ENCODE measurements at regions not wholly inside any gene's neighbourhood (a gene's known extent, or its start where the extent isn't known, plus 50 kb on each side); places are given as distances from the start of the nearest gene placed in this dataset.
"Not testable (repeated sequence)": the region's sequence is repeated elsewhere in the genome, so short reads cannot be mapped to it uniquely, and the experiment has no call there.

DNA sequence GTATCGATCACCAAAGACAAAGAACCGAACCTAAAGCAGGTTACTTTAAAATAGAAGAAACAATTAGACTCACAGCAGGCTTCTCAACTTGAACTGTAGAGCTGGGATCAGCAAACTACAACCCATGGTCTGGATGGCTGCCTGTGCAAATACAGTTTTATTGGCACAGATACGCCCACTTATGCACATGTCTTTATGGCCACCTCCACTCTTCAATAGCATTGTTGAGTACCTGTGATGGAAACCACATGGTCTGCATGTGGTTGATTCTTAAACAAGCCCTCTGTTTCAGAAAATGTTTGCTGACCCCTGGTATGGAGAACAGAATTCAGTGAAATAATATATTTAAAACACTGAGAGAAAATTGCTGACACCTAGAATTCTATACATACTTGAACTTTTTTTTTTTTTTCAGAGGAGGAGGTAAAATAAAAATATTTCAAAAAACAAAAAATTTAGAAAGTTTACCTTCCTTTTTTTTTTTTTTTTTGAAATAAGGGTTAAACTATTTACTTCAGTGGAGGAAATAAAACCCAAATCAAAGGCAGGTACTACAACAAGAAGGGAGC, 263.8 kb upstream of the ATP10A start:
- H3K36me3 Mint-ChIP-seq, result no peaks in the 10 kb centered on the region
- ChIA-PET CTCF (no interaction called here), POLR2A (no interaction called here)
- DNase-seq, result no peak
- no peaks in the 10 kb centered on the region for H3K4me1 Mint-ChIP-seq (ENCODE audit: low read depth)
- H3K4me3 Mint-ChIP-seq, result no peak overlapping the region
- peaks cover 12% of the 10 kb centered on the region for H3K27me3 Mint-ChIP-seq
- H3K9me3 Mint-ChIP-seq, result no peaks in the 10 kb centered on the region
- intact Hi-C loops (cut with micrococcal nuclease), result no loop called here
- H3K27ac Mint-ChIP-seq, result no peak overlapping the region

DNA sequence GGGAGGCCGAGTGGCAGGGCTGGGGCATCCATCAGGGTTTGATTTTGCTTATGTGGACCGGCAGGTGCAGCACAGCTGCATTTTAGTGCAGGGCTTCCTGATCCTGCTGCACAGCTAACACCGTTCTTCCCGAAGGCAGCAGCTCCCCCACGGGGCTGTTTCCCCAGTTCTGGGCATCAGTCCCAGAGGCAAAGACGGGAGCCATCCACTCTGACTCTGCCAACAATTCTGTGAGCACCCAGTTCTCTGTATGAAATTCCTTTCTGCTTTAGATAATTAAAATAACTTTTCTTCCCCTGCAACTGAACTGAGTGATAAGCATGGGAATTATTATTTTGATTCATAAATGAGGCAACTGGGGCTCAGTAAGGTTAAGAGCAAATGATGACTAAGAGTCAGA, 262.9 kb upstream of the ATP10A start:
- Mint-ChIP-seq H3K4me1 (ENCODE audit: low read depth) (no peaks in the 10 kb centered on the region), H3K27me3 (peaks cover 12% of the 10 kb centered on the region), H3K27ac (no peak overlapping the region), H3K9me3 (no peaks in the 10 kb centered on the region), H3K36me3 (no peaks in the 10 kb centered on the region), H3K4me3 (no peak overlapping the region)
- no peak for DNase-seq
- ChIA-PET POLR2A (no interaction called here), CTCF (no interaction called here)
- intact Hi-C loops (cut with micrococcal nuclease), result no loop called here

DNA sequence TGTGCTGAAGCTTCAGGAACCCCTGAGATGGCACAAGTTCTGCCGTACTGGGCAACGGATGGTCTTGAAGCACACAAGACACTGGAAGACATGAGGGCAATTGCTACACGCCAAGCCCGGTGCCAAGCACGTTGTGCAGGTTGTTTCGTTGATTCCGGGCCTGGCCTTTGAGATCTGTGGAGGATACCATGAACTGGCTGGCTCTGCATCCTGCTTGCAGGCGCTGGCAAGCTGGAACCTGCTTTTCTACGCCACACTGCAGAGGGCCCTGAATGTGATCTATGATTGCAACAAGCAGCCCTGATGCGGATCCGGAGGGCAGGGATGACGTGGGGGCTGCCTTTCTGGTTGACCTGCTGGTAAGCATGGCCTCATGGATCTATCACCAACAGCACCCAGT, 262.5 kb upstream of the ATP10A start:
- CTCF ChIA-PET, result no interaction called here
- H3K9me3 Mint-ChIP-seq, result no peaks in the 10 kb centered on the region
- DNase-seq, result no peak
- no peak overlapping the region for H3K4me3 Mint-ChIP-seq
- no peaks in the 10 kb centered on the region for H3K4me1 Mint-ChIP-seq (ENCODE audit: low read depth)
- no peaks in the 10 kb centered on the region for H3K36me3 Mint-ChIP-seq
- peaks cover 12% of the 10 kb centered on the region for H3K27me3 Mint-ChIP-seq
- POLR2A ChIA-PET, result no interaction called here
- H3K27ac Mint-ChIP-seq, result no peak overlapping the region
- intact Hi-C loops (cut with micrococcal nuclease), result no loop called here

DNA sequence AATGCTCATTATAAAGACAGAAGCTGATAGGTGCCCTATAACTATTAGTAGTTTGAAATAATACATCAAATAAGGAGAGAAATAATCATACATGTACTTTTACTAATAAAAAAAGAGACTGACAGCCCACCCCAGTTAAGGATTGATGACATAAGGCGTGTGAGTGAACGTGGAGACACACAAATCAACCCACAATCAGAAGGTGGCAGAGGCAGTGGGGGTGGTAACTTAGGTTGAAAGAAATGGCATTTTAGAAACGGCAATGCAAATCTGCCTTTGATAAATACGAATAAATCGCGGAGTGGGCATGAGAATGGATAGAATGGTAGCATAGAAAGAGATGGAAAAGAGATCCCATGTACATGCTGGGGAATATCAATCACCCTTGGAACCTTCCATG, 256.2 kb upstream of the ATP10A start:
- ChIA-PET POLR2A (no interaction called here), CTCF (no interaction called here)
- H3K9me3 Mint-ChIP-seq, result no peaks in the 10 kb centered on the region
- intact Hi-C loops (cut with micrococcal nuclease), result no loop called here
- no peak overlapping the region for H3K4me3 Mint-ChIP-seq
- no peak overlapping the region for H3K27ac Mint-ChIP-seq
- H3K36me3 Mint-ChIP-seq, result no peaks in the 10 kb centered on the region
- H3K4me1 Mint-ChIP-seq (ENCODE audit: low read depth), result no peaks in the 10 kb centered on the region
- no peak for DNase-seq
- no peaks in the 10 kb centered on the region for H3K27me3 Mint-ChIP-seq

DNA sequence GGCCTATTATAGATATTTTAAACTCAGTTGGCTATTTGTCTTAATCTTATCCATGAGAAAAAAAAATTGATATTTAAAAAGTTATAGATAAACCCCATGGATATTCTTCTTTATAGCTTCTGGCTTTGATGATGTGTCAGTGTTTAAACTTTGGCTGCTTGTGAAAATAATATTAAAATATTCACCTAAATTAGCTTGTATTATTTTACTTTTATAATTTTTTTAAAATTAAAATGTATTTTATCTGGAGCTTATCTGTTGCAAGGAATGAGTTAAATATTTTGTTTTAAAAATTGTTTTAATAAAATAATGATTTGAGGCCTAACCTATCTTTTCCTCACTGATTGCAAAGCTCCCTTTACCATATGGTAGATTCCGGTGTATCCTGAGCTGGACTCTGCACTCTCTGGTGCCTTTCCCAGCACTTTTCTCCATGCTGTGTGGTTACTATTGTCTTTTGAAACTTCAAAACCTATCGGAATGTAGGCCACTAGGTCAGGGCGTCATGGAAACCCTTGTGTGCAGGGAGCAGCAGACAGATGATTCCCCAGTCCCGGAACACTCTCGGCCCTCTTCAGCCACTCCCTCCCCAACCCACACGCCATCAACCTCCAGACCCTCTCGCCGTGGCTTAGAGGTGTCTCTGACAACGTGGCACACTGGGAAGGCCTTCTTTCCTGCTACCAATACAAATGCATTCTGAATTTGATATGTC, 252.3 kb upstream of the ATP10A start:
- no peak for DNase-seq
- no peak overlapping the region for H3K27ac Mint-ChIP-seq
- CTCF ChIA-PET, result no interaction called here
- H3K4me3 Mint-ChIP-seq, result no peak overlapping the region
- no peaks in the 10 kb centered on the region for H3K27me3 Mint-ChIP-seq
- intact Hi-C loops (cut with micrococcal nuclease), result no loop called here
- no peaks in the 10 kb centered on the region for H3K36me3 Mint-ChIP-seq
- no peaks in the 10 kb centered on the region for H3K9me3 Mint-ChIP-seq
- POLR2A ChIA-PET, result no interaction called here
- no peaks in the 10 kb centered on the region for H3K4me1 Mint-ChIP-seq (ENCODE audit: low read depth)

DNA sequence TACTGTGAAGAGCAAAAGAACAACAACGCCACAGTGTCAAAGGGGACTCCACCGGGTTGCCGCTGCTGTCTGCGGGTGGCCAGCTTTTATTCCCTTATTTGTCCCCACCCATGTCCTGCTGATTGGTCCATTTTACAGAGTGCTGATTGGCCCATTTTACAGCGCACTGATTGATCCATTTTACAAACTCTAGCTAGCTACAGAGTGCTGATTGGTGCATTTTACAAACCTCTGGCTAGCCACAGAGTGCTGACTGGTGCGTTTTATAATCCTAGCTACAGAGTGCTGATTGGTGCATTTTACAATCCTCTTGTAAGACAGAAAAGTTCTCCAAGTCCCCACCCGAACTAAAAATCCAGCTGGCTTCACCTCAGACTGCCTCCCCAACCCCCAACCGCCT, 251.0 kb upstream of the ATP10A start:
- H3K9me3 Mint-ChIP-seq; H3K4me3 Mint-ChIP-seq; intact Hi-C loops (cut with micrococcal nuclease); H3K27me3 Mint-ChIP-seq; CTCF ChIA-PET; DNase-seq; H3K4me1 Mint-ChIP-seq (ENCODE audit: low read depth); POLR2A ChIA-PET; H3K36me3 Mint-ChIP-seq; H3K27ac Mint-ChIP-seq: not testable (repeated sequence)

DNA sequence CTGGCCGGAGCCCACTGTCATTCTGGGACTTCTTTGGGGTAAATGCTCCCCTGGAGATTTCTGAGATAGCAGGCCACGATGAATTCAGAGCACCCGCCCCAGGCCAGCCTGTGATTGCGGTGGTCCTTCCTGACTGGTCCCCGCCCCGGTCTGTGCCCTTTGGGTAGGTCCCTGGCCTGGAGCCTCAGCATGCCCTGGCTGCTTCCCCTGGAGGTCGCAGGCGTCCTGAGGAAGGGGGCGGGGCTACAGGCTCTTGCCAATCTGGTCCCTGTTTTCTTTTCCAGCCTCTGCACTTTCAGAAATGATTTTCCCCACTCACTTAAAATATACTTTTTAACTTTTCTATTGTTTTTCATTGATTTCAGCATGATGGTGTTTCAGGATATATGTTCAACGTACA, 250.2 kb upstream of the ATP10A start:
- intact Hi-C loops (cut with micrococcal nuclease), result no loop called here
- H3K27me3 Mint-ChIP-seq, result no peaks in the 10 kb centered on the region
- POLR2A ChIA-PET, result no interaction called here
- H3K36me3 Mint-ChIP-seq, result no peaks in the 10 kb centered on the region
- DNase-seq, result no peak
- no peaks in the 10 kb centered on the region for H3K4me1 Mint-ChIP-seq (ENCODE audit: low read depth)
- no peak overlapping the region for H3K27ac Mint-ChIP-seq
- CTCF ChIA-PET, result no interaction called here
- H3K4me3 Mint-ChIP-seq, result no peak overlapping the region
- no peaks in the 10 kb centered on the region for H3K9me3 Mint-ChIP-seq

DNA sequence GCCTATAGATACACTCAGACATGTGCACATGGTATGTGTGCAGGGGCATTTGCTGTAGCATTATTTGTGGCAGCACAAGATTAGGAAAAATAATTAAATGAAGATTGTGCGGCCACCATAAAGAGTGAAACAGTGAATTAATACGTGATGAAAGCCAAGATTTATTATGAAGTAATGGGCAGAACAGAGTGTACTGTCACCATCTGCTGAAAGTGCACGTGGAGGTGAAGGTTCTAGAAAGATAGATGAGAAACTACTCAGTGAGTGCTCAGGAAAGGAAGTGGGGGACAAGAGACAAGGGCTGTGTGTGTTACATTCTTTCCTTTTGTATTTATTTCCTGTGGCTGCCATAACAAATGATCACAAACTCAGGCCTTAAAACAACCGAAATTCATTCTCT, 246.1 kb upstream of the ATP10A start:
- CTCF ChIA-PET, result no interaction called here
- H3K27ac Mint-ChIP-seq, result no peak overlapping the region
- H3K4me1 Mint-ChIP-seq (ENCODE audit: low read depth), result no peaks in the 10 kb centered on the region
- H3K4me3 Mint-ChIP-seq, result no peak overlapping the region
- intact Hi-C loops (cut with micrococcal nuclease), result no loop called here
- POLR2A ChIA-PET, result no interaction called here
- H3K9me3 Mint-ChIP-seq, result peaks cover 4% of the 10 kb centered on the region
- H3K27me3 Mint-ChIP-seq, result peaks cover 2% of the 10 kb centered on the region
- DNase-seq, result no peak
- H3K36me3 Mint-ChIP-seq, result no peaks in the 10 kb centered on the region

DNA sequence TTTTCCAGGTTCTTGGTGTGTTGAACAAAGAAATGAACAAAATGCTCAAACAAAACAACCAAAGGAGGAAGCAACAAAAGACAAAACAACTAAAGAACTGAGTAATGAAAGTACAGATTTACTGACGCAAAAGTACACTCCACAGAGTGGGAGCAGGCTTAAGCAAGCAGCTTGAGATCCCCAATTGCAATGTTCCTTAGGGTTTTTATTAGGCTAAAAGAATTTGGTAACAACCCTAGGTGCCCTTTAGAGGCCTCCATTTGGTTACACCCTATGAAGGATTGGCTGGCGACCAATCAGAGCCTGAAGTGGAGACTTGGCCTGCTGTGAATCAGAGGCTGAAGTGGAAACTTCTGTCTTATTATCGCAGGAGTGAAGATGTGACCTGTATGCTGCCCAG, 243.4 kb upstream of the ATP10A start:
- peaks cover 7% of the 10 kb centered on the region for H3K27me3 Mint-ChIP-seq
- no peak overlapping the region for H3K4me3 Mint-ChIP-seq
- intact Hi-C loops (cut with micrococcal nuclease), result no loop called here
- H3K9me3 Mint-ChIP-seq, result peaks cover 4% of the 10 kb centered on the region
- no peak for DNase-seq
- CTCF ChIA-PET, result interaction anchor here (1.4 kb wide), 1 partner anchor 11 kb away, joined by 3 read pairs; no protein-coding TSS in a partner anchor
- peaks cover 4% of the 10 kb centered on the region for H3K4me1 Mint-ChIP-seq (ENCODE audit: low read depth)
- no peaks in the 10 kb centered on the region for H3K36me3 Mint-ChIP-seq
- POLR2A ChIA-PET, result no interaction called here
- no peak overlapping the region for H3K27ac Mint-ChIP-seq

DNA sequence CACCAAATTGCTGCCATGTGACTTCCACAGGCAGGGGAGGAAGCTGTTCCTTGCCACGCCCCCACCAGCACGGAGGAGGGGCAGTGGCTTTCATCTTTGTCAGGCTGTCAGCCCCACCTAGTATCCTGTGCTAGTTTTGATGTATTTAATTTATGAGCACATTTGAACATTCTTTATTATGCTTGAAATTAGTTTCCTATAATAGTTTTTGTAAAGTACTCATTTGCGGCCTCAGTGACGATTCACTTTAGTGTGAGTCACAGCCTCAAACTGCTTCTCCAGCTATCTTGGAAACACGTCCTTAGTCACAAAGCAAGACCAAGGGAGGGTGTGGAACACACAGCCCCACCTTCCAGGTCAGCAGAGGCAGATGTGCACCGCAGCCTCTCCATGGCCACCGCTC, 239.9 kb upstream of the ATP10A start:
- Mint-ChIP-seq H3K4me3 (no peak overlapping the region), H3K27ac (no peak overlapping the region), H3K4me1 (ENCODE audit: low read depth) (peaks cover 4% of the 10 kb centered on the region), H3K36me3 (no peaks in the 10 kb centered on the region), H3K27me3 (peaks cover 10% of the 10 kb centered on the region), H3K9me3 (peaks cover 4% of the 10 kb centered on the region)
- POLR2A ChIA-PET, result no interaction called here
- CTCF ChIA-PET, result no interaction called here
- DNase-seq, result no peak
- intact Hi-C loops (cut with micrococcal nuclease), result no loop called here

DNA sequence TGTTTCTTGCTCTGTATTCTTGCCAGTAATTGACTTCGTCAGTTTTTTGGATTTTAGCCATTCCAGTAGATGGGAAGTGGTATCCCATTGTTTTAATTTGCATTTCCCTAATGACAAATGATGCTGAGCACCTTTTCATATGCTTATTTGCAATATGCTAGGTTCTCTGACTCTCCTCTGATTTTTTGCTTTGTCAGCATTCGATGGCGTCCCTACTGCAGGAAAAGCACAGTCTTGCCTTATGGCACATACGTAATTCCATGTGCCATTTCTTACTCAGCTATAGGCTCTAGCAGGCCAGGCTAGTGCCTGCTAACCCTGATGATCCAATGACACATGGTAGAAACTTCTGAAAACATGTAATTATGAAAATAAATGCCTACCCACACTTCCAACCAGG, 239.2 kb upstream of the ATP10A start:
- Mint-ChIP-seq H3K27ac (no peak overlapping the region), H3K4me1 (ENCODE audit: low read depth) (peaks cover 4% of the 10 kb centered on the region), H3K27me3 (peaks cover 10% of the 10 kb centered on the region), H3K36me3 (no peaks in the 10 kb centered on the region), H3K4me3 (no peak overlapping the region), H3K9me3 (peaks cover 4% of the 10 kb centered on the region)
- intact Hi-C loops (cut with micrococcal nuclease), result no loop called here
- no peak for DNase-seq
- ChIA-PET POLR2A (no interaction called here), CTCF (no interaction called here)

DNA sequence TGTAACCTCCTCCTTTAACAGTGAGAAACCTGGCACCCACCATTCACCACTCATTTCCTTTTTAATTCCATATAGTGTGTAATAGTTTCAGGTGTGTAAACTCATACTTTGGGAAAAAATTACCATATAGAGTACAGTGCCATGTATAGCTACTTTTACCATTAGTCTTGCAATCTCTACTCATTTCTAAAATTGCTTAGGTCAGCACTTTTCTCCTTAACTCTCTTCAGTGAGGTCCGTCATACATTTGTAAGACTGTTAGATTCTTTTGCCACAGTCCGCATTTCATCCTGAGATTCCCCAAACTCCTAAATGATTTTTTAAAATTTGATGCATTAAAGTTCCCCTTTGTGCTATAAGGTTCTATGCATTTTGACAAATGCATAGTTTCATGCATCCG, 238.3 kb upstream of the ATP10A start:
- POLR2A ChIA-PET, result no interaction called here
- no peaks in the 10 kb centered on the region for H3K36me3 Mint-ChIP-seq

DNA sequence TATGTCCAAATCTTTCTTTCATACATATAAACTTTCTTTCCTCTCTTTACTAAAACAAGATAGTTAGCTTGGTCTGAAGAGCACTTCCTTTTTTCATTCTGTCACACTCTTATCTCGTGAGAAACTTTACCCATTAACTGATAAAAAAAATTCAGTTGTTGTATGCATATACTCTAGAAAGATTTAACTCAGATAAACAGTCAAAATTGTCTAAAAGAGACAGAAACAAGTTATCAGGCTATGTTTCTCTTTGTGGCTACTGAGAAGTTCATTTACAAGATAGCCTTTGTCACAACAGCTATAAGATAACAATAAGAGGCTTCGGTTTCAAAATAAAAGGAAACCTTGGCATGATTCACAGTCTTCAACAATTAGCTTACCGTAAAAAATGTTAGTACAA, 235.7 kb upstream of the ATP10A start:
- no peaks in the 10 kb centered on the region for H3K9me3 Mint-ChIP-seq
- H3K4me1 Mint-ChIP-seq (ENCODE audit: low read depth), result peaks cover 4% of the 10 kb centered on the region
- CTCF ChIA-PET, result interaction anchor here (0.6 kb wide), 1 partner anchor 345 kb away, joined by 3 read pairs; no protein-coding TSS in a partner anchor
- intact Hi-C loops (cut with micrococcal nuclease), result no loop called here
- no peaks in the 10 kb centered on the region for H3K36me3 Mint-ChIP-seq
- POLR2A ChIA-PET, result no interaction called here
- H3K27me3 Mint-ChIP-seq, result peaks cover 10% of the 10 kb centered on the region
- DNase-seq, result no peak
- no peak overlapping the region for H3K4me3 Mint-ChIP-seq
- H3K27ac Mint-ChIP-seq, result no peak overlapping the region

More for the DNA sequence above, 238.3 kb upstream of the ATP10A start:
- Mint-ChIP-seq H3K4me3 (no peak overlapping the region), H3K27ac (no peak overlapping the region), H3K9me3 (peaks cover 2% of the 10 kb centered on the region), H3K27me3 (peaks cover 10% of the 10 kb centered on the region), H3K4me1 (ENCODE audit: low read depth) (peaks cover 4% of the 10 kb centered on the region)
- intact Hi-C loops (cut with micrococcal nuclease), result no loop called here
- CTCF ChIA-PET, result no interaction called here
- DNase-seq, result no peak

Data from activated CD4-positive, alpha-beta memory T cell treated with anti-CD3 and anti-CD28 coated beads for 36 hours (primary cell).